ENCODE measurements at regions not wholly inside any gene's neighbourhood (a gene's known extent, or its start where the extent isn't known, plus 50 kb on each side); places are given as distances from the start of the nearest gene placed in this dataset.

DNA sequence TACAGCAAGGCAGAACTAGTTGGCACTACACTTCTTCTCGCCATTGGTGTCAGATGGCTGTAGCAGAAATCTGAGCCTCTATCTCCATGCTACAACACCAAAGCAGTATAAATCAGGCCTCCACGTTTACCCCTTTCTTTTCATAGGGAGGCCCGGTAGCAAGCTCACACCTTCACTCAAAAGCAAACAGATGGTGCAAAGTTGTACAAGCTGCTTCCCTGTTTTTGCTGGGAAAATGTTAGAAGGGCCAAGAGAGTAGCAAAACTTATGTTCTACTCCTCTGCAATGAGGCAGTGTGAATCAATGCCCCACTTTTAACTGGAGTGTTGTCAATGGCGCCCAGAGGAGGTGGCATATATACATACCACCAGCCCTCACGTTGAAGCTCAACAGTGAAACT is 369.6 kb upstream of the NRXN1 start:
- TF ChIP-seq, protein P1, sequence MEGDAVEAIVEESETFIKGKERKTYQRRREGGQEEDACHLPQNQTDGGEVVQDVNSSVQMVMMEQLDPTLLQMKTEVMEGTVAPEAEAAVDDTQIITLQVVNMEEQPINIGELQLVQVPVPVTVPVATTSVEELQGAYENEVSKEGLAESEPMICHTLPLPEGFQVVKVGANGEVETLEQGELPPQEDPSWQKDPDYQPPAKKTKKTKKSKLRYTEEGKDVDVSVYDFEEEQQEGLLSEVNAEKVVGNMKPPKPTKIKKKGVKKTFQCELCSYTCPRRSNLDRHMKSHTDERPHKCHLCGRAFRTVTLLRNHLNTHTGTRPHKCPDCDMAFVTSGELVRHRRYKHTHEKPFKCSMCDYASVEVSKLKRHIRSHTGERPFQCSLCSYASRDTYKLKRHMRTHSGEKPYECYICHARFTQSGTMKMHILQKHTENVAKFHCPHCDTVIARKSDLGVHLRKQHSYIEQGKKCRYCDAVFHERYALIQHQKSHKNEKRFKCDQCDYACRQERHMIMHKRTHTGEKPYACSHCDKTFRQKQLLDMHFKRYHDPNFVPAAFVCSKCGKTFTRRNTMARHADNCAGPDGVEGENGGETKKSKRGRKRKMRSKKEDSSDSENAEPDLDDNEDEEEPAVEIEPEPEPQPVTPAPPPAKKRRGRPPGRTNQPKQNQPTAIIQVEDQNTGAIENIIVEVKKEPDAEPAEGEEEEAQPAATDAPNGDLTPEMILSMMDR (IDR thresholded peaks at IDR 0.05; ENCODE audit: low read length) = no peak
- TF ChIP-seq EZH2phosphoT487 (IDR thresholded peaks at IDR 0.05; ENCODE audit: low read length) = no peak
